CD14-positive monocyte (primary cell): ENCODE measurements at regions not wholly inside any gene's neighbourhood (a gene's known extent, or its start where the extent isn't known, plus 50 kb on each side); places are given as distances from the start of the nearest gene placed in this dataset.

Source experiments
- DNase-seq, 3 donors: peaks; one replicate each; pipeline ENCODE4 v3.0.0-alpha.2; 2011 to 2022
- H2AFZ ChIP-seq: 2 replicates; pipeline ENCODE4 v1.6.0; 2012; ENCODE audit warnings: mild to moderate bottlenecking, low read depth, low read length, inconsistent platforms; ENCODE audit not compliant: insufficient read depth, poor library complexity, severe bottlenecking
- H3K27ac ChIP-seq, 2 donors: 1 replicate in 1 of 2; 2 replicates in 1 of 2; pipeline ENCODE4 v1.5.1; 2012 to 2013; ENCODE audit warnings: low read length in 2 of 2, control low read depth in 1 of 2, inconsistent platforms in 1 of 2, low read depth in 1 of 2, mild to moderate bottlenecking in 1 of 2
- H3K27me3 ChIP-seq, 2 donors: one replicate each; pipeline versions ENCODE4 v1.6.0 to v1.6.1; 2011 to 2013; ENCODE audit warnings: low read length in 2 of 2; ENCODE audit not compliant: control insufficient read depth in 2 of 2, insufficient read depth in 2 of 2
- H3K36me3 ChIP-seq, 2 donors: replicated peaks in 1 of 2; 1 replicate in 1 of 2; 2 replicates in 1 of 2; pipeline versions ENCODE4 v1.5.1 to v1.6.1; 2012 to 2013; ENCODE audit warnings: low read length in 2 of 2, control low read depth in 1 of 2, inconsistent platforms in 1 of 2, mild to moderate bottlenecking in 1 of 2; ENCODE audit not compliant: insufficient read depth in 2 of 2, control insufficient read depth in 1 of 2
- H3K4me1 ChIP-seq, 2 donors: 1 replicate in 1 of 2; 2 replicates in 1 of 2; pipeline versions ENCODE4 v1.5.1 to v1.6.1; 2012 to 2013; ENCODE audit warnings: low read length in 2 of 2, control low read depth in 1 of 2, inconsistent platforms in 1 of 2, mild to moderate bottlenecking in 1 of 2, moderate library complexity in 1 of 2; ENCODE audit not compliant: insufficient read depth in 2 of 2, control insufficient read depth in 1 of 2
- H3K4me2 ChIP-seq: replicated peaks from 2 replicates; pipeline ENCODE3; 2012; ENCODE audit warnings: low read length, moderate library complexity, mild to moderate bottlenecking; ENCODE audit not compliant: poor library complexity, severe bottlenecking; ENCODE audit errors: extremely low read depth
- H3K4me3 ChIP-seq, 3 experiments: fragments of 200-600 bp in 1 of 3; sonication (generic) in 1 of 3; replicated peaks in 1 of 3; 1 replicate in 2 of 3; 2 replicates in 1 of 3; pipeline ENCODE4 v1.5.1; 2011 to 2013; ENCODE audit warnings: low read length in 3 of 3, mild to moderate bottlenecking in 3 of 3, control low read depth in 2 of 3, low read depth in 2 of 3, inconsistent platforms in 1 of 3, moderate library complexity in 1 of 3
- H3K79me2 ChIP-seq: 2 replicates; pipeline ENCODE4 v1.6.0; 2012; ENCODE audit warnings: mild to moderate bottlenecking, control low read depth, inconsistent platforms, low read length, moderate library complexity; ENCODE audit not compliant: insufficient read depth
- H3K9ac ChIP-seq: 2 replicates; pipeline ENCODE4 v1.6.0; 2017; ENCODE audit warnings: low read length, mild to moderate bottlenecking; ENCODE audit not compliant: insufficient read depth, poor library complexity, severe bottlenecking
- H3K9me3 ChIP-seq, 2 donors: replicated peaks in 1 of 2; 1 replicate in 1 of 2; 2 replicates in 1 of 2; pipeline versions ENCODE4 v1.5.1 to v1.6.1; 2012 to 2013; ENCODE audit warnings: low read length in 2 of 2, control low read depth in 1 of 2; ENCODE audit not compliant: control insufficient read depth in 1 of 2, insufficient read depth in 1 of 2
- H4K20me1 ChIP-seq: 2 replicates; pipeline ENCODE4 v1.6.0; 2012; ENCODE audit warnings: mild to moderate bottlenecking, low read length, control low read depth, moderate library complexity; ENCODE audit not compliant: insufficient read depth
- H3K27ac Mint-ChIP-seq, 7 donors: one replicate each; pipeline ENCODE4 v1.8.0; 2020; ENCODE audit warnings: mild to moderate bottlenecking in 7 of 7, mixed read lengths in 7 of 7, moderate library complexity in 6 of 7, inconsistent platforms in 2 of 7
- H3K27me3 Mint-ChIP-seq, 3 donors: one replicate each; pipeline ENCODE4 v1.8.0; 2021 to 2022; ENCODE audit warnings: low read depth in 3 of 3, mild to moderate bottlenecking in 3 of 3, mixed read lengths in 3 of 3, moderate library complexity in 3 of 3, inconsistent platforms in 1 of 3
- H3K36me3 Mint-ChIP-seq, 2 donors: one replicate each; pipeline ENCODE4 v1.8.0; 2020; ENCODE audit warnings: mixed read lengths in 2 of 2, inconsistent platforms in 1 of 2, mild to moderate bottlenecking in 1 of 2
- H3K4me1 Mint-ChIP-seq: one replicate; pipeline ENCODE4 v1.8.0; 2020; ENCODE audit warnings: mild to moderate bottlenecking, mixed read lengths
- H3K4me3 Mint-ChIP-seq, 2 donors: one replicate each; pipeline ENCODE4 v1.8.0; 2020; ENCODE audit warnings: mild to moderate bottlenecking in 2 of 2, mixed read lengths in 2 of 2, moderate library complexity in 1 of 2
- H3K9me3 Mint-ChIP-seq, 7 donors: one replicate each; pipeline ENCODE4 v1.8.0; 2020 to 2022; ENCODE audit warnings: mixed read lengths in 7 of 7, mild to moderate bottlenecking in 6 of 7, moderate library complexity in 6 of 7, inconsistent platforms in 2 of 7
- WGBS: methylation state at CpG from one replicate; pipeline ENCODE4 v1.1.5; 2013; ENCODE audit warnings: missing lambda C conversion rate; ENCODE audit not compliant: insufficient coverage; 5-methylcytosine and 5-hydroxymethylcytosine counted together
- intact Hi-C, 2 donors: fragments of 100-400 bp; cut with micrococcal nuclease; formaldehyde crosslinking; loops; one replicate each; pipeline versions ENCODE4 v1.15.0 to v1.15.1; 2023
- TF ChIP-seq, protein P1 (sequence below): fragments of 200-600 bp; IDR thresholded peaks from one replicate; pipeline ENCODE4 v1.8.0; 2022; ENCODE audit warnings: antibody characterized with exemption, mild to moderate bottlenecking

DNA sequence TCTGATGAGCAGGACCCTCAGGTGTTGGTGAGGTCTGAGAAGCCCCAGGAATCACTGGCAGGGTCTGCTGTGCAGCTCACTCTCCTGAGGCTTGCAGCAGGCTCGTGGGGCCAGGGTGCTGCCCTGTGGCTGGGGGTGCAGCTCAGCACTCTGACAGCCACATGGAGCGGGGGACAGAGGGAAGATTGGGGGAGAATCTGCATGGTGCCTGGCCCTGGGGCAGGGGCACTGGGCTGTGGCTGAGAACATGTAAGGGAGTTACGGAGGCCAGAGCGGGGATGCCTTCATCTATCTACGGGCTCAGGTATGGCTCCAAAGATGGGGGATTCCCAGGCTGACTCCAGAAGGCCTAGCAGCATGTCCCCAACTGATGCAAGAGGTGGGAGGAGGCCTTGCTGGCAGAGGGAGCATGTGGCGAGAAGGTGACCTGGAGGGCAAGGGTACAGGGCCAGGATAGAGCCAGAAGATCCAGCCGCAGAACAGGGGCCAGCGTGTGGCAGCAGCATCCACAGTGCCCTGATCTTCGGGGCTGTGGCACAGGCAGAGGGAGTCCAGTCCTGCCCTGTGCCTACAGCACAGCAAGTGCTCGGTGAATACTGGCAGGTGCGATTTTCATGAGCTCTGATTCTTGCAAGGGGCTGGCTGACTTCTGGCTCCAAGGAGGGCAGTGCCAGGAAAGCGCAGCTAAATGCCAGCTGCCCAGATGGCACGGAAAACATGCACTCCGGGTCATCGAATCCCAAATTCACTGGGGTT lies 184.7 kb downstream of the CTTN start:
- TF ChIP-seq, protein P1, sequence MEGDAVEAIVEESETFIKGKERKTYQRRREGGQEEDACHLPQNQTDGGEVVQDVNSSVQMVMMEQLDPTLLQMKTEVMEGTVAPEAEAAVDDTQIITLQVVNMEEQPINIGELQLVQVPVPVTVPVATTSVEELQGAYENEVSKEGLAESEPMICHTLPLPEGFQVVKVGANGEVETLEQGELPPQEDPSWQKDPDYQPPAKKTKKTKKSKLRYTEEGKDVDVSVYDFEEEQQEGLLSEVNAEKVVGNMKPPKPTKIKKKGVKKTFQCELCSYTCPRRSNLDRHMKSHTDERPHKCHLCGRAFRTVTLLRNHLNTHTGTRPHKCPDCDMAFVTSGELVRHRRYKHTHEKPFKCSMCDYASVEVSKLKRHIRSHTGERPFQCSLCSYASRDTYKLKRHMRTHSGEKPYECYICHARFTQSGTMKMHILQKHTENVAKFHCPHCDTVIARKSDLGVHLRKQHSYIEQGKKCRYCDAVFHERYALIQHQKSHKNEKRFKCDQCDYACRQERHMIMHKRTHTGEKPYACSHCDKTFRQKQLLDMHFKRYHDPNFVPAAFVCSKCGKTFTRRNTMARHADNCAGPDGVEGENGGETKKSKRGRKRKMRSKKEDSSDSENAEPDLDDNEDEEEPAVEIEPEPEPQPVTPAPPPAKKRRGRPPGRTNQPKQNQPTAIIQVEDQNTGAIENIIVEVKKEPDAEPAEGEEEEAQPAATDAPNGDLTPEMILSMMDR: no peak
- H3K27ac ChIP-seq: no peak overlapping the region
- Mint-ChIP-seq H3K4me3 (no peak overlapping the region), H3K36me3 (no peaks in the 10 kb centered on the region), H3K4me1 (peaks cover 8% of the 10 kb centered on the region), H3K27me3 (peaks cover 2 to 16% (median 3%) of the 10 kb centered on the region in 3 donors), H3K9me3 (peaks cover 0 to 3% (median 0%) of the 10 kb centered on the region in 7 donors), H3K27ac (no peak overlapping the region)
- peaks cover 0 to 6% of the 10 kb centered on the region in 2 donors for H3K4me1 ChIP-seq
- no peaks in the 10 kb centered on the region for H3K79me2 ChIP-seq
- H3K27me3 ChIP-seq: no peaks in the 10 kb centered on the region
- no peaks in the 10 kb centered on the region for H3K9me3 ChIP-seq
- H3K4me2 ChIP-seq: no peak overlapping the region
- no peak overlapping the region for H2AFZ ChIP-seq
- no peaks in the 10 kb centered on the region for H3K36me3 ChIP-seq
- no peaks in the 10 kb centered on the region for H4K20me1 ChIP-seq
- no peak for DNase-seq
- H3K9ac ChIP-seq: no peak overlapping the region
- H3K4me3 ChIP-seq: no peak overlapping the region
- intact Hi-C loops: no loop called here
- 87% methylated on average over 15 of the region's 15 CpGs for WGBS

DNA sequence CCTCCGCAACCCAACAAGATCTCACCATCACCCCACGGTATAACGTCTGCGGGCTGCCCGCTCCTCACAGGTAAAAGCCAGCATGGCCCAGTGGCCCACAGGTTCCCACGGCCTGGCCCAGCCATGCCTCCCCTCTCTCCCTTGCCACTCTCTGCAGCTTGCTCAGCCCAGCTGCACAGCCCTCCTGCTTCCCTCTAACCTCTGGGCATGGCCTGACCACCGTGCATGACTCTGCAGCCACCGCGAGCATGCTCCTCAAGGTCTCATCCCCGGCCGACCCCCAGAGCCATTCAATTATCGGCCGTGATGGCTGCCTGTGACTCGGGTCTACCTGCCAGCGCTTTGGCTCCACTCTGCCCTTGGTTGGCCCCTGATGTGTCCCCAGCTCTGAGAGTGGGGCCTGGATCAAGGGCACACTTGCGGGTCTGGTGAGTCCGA lies 185.5 kb downstream of the CTTN start:
- peaks cover 0 to 6% of the 10 kb centered on the region in 2 donors for H3K4me1 ChIP-seq
- intact Hi-C loops: no loop called here
- no peak overlapping the region for H3K4me3 ChIP-seq
- no peaks in the 10 kb centered on the region for H4K20me1 ChIP-seq
- no peak for DNase-seq
- no peak overlapping the region for H3K27ac ChIP-seq
- no peak overlapping the region for H3K9ac ChIP-seq
- Mint-ChIP-seq H3K27me3 (peaks cover 2 to 16% (median 3%) of the 10 kb centered on the region in 3 donors), H3K36me3 (no peaks in the 10 kb centered on the region), H3K4me1 (peaks cover 8% of the 10 kb centered on the region), H3K9me3 (peaks cover 0 to 5% (median 0%) of the 10 kb centered on the region in 7 donors), H3K4me3 (no peak overlapping the region), H3K27ac (no peak overlapping the region)
- 89% methylated on average over 16 of the region's 17 CpGs for WGBS
- H3K79me2 ChIP-seq: no peaks in the 10 kb centered on the region
- TF ChIP-seq, protein P1: no peak
- H3K9me3 ChIP-seq: no peaks in the 10 kb centered on the region
- H3K36me3 ChIP-seq: no peaks in the 10 kb centered on the region
- H3K27me3 ChIP-seq: no peaks in the 10 kb centered on the region
- H3K4me2 ChIP-seq: no peak overlapping the region
- H2AFZ ChIP-seq: no peak overlapping the region
